K562 (cell line): ENCODE measurements at regions not wholly inside any gene's neighbourhood (a gene's known extent, or its start where the extent isn't known, plus 50 kb on each side); places are given as distances from the start of the nearest gene placed in this dataset.

Source experiments
- AFF1 ChIP-seq, 2 experiments: fragments of 450-650 bp; IDR thresholded peaks; 2 replicates each; pipeline ENCODE4 v1.6.1; 2018; ENCODE audit warnings: mild to moderate bottlenecking in 2 of 2, low read depth in 1 of 2; ENCODE audit not compliant: partially characterized antibody in 2 of 2
- BDP1 ChIP-seq: IDR thresholded peaks from 3 replicates; pipeline ENCODE4 v1.6.1; 2011; ENCODE audit not compliant: insufficient read length, insufficient read depth
- CTCF ChIP-seq, 3 experiments: IDR thresholded peaks in 2 of 3; conservative IDR thresholded peaks in 1 of 3; 2 replicates each; pipeline ENCODE4 v1.5.1; 2011 to 2012; ENCODE audit warnings: low read length in 3 of 3, mild to moderate bottlenecking in 3 of 3, control low read depth in 2 of 3, improper control_type of control experiment in 1 of 3, inconsistent platforms in 1 of 3, low read depth in 1 of 3, mixed read lengths in 1 of 3, moderate library complexity in 1 of 3; ENCODE audit not compliant: insufficient read depth in 2 of 3
- ZFX ChIP-seq: sonication (generic); formaldehyde crosslinking; IDR thresholded peaks from 2 replicates; pipeline ENCODE4 v1.8.0; 2022; ENCODE audit warnings: mild to moderate bottlenecking, missing genetic modification reagents, moderate library complexity
- ZNF780A ChIP-seq: fragments of 250-450 bp; sonication (Bioruptor Pico); IDR thresholded peaks from 2 replicates; pipeline ENCODE4 v1.5.0; 2021; ENCODE audit warnings: mild to moderate bottlenecking

- TF ChIP-seq AFF1 (IDR thresholded peaks at IDR 0.05; ENCODE audit: low read depth in 1 of 2, partially characterized antibody in 2 of 2) (no peak), ZFX (CRISPR knock-in tag) (no peak), BDP1 (no peak), ZNF780A (no peak), CTCF (IDR thresholded peaks at IDR 0.05 in 2 of 3, conservative IDR thresholded peaks at IDR 0.05 in 1 of 3; ENCODE audit: insufficient read depth in 2 of 3, low read depth in 1 of 3, low read length in 3 of 3) (no peak)
Observed at GRCh38 chr11:11070976-11071375, 213.1 kb upstream of the ZBED5 start.
